ENCODE measurements at regions not wholly inside any gene's neighbourhood (a gene's known extent, or its start where the extent isn't known, plus 50 kb on each side); places are given as distances from the start of the nearest gene placed in this dataset.
"Not testable (repeated sequence)": the region's sequence is repeated elsewhere in the genome, so short reads cannot be mapped to it uniquely, and the experiment has no call there.

- not testable (repeated sequence) for H3K9me3 ChIP-seq (ENCODE audit: control insufficient read depth, insufficient read depth, low read length); H3K36me3 ChIP-seq (ENCODE audit: control insufficient read depth, insufficient read depth, low read length); H3K27me3 ChIP-seq (ENCODE audit: control insufficient read depth, insufficient read depth, low read length); H3K9ac ChIP-seq (ENCODE audit: low read depth, low read length); H3K4me1 ChIP-seq (ENCODE audit: control insufficient read depth, insufficient read depth, low read length); H3K27ac ChIP-seq (ENCODE audit: low read depth, low read length); H3K4me3 ChIP-seq (ENCODE audit: low read depth, low read length)
These were observed 132.8 kb upstream of the STARD13 start for GRCh38 chr13:33418224-33418953.

- not testable (repeated sequence) for H3K9ac ChIP-seq (ENCODE audit: low read depth, low read length); H3K4me3 ChIP-seq (ENCODE audit: low read depth, low read length); H3K27ac ChIP-seq (ENCODE audit: low read depth, low read length); H3K4me1 ChIP-seq (ENCODE audit: control insufficient read depth, insufficient read depth, low read length); H3K36me3 ChIP-seq (ENCODE audit: control insufficient read depth, insufficient read depth, low read length); H3K27me3 ChIP-seq (ENCODE audit: control insufficient read depth, insufficient read depth, low read length); H3K9me3 ChIP-seq (ENCODE audit: control insufficient read depth, insufficient read depth, low read length)
These were observed 134.6 kb upstream of the STARD13 start for GRCh38 chr13:33420117-33420516.

GRCh38 chr13:33426131-33426530, 140.6 kb upstream of the STARD13 start:
- Histone ChIP-seq H3K36me3 (ENCODE audit: control insufficient read depth, insufficient read depth, low read length) (no peaks in the 10 kb centered on the region), H3K4me1 (ENCODE audit: control insufficient read depth, insufficient read depth, low read length) (no peaks in the 10 kb centered on the region), H3K9ac (ENCODE audit: low read depth, low read length) (no peak overlapping the region), H3K27me3 (ENCODE audit: control insufficient read depth, insufficient read depth, low read length) (no peaks in the 10 kb centered on the region), H3K4me3 (ENCODE audit: low read depth, low read length) (no peak overlapping the region), H3K9me3 (ENCODE audit: control insufficient read depth, insufficient read depth, low read length) (no peaks in the 10 kb centered on the region), H3K27ac (ENCODE audit: low read depth, low read length) (no peak overlapping the region)

GRCh38 chr13:33433316-33433715, 147.8 kb upstream of the STARD13 start:
- Histone ChIP-seq H3K9me3 (ENCODE audit: control insufficient read depth, insufficient read depth, low read length) (no peaks in the 10 kb centered on the region), H3K36me3 (ENCODE audit: control insufficient read depth, insufficient read depth, low read length) (no peaks in the 10 kb centered on the region), H3K9ac (ENCODE audit: low read depth, low read length) (no peak overlapping the region), H3K27me3 (ENCODE audit: control insufficient read depth, insufficient read depth, low read length) (no peaks in the 10 kb centered on the region), H3K4me1 (ENCODE audit: control insufficient read depth, insufficient read depth, low read length) (peaks cover 1% of the 10 kb centered on the region; the same call in 1 of the 2 replicates), H3K4me3 (ENCODE audit: low read depth, low read length) (no peak overlapping the region), H3K27ac (ENCODE audit: low read depth, low read length) (no peak overlapping the region)

- no peak overlapping the region for H3K9ac ChIP-seq (ENCODE audit: low read depth, low read length)
- H3K4me3 ChIP-seq (ENCODE audit: low read depth, low read length) = no peak overlapping the region
- no peaks in the 10 kb centered on the region for H3K27me3 ChIP-seq (ENCODE audit: control insufficient read depth, insufficient read depth, low read length)
- H3K9me3 ChIP-seq (ENCODE audit: control insufficient read depth, insufficient read depth, low read length) = no peaks in the 10 kb centered on the region
- no peak overlapping the region for H3K27ac ChIP-seq (ENCODE audit: low read depth, low read length)
- peaks cover 13% of the 10 kb centered on the region for H3K4me1 ChIP-seq (ENCODE audit: control insufficient read depth, insufficient read depth, low read length)
- H3K36me3 ChIP-seq (ENCODE audit: control insufficient read depth, insufficient read depth, low read length) = no peaks in the 10 kb centered on the region
These were observed 149.1 kb upstream of the STARD13 start for GRCh38 chr13:33434676-33435075.

- no peak overlapping the region for H3K4me3 ChIP-seq (ENCODE audit: low read depth, low read length)
- H3K9ac ChIP-seq (ENCODE audit: low read depth, low read length) = no peak overlapping the region
- no peaks in the 10 kb centered on the region for H3K9me3 ChIP-seq (ENCODE audit: control insufficient read depth, insufficient read depth, low read length)
- H3K4me1 ChIP-seq (ENCODE audit: control insufficient read depth, insufficient read depth, low read length) = peaks cover 13% of the 10 kb centered on the region
- H3K27ac ChIP-seq (ENCODE audit: low read depth, low read length) = no peak overlapping the region
- H3K27me3 ChIP-seq (ENCODE audit: control insufficient read depth, insufficient read depth, low read length) = no peaks in the 10 kb centered on the region
- no peaks in the 10 kb centered on the region for H3K36me3 ChIP-seq (ENCODE audit: control insufficient read depth, insufficient read depth, low read length)
These were observed 149.7 kb upstream of the STARD13 start for GRCh38 chr13:33435207-33435606.

- no peaks in the 10 kb centered on the region for H3K27me3 ChIP-seq (ENCODE audit: control insufficient read depth, insufficient read depth, low read length)
- H3K36me3 ChIP-seq (ENCODE audit: control insufficient read depth, insufficient read depth, low read length) = no peaks in the 10 kb centered on the region
- no peaks in the 10 kb centered on the region for H3K9me3 ChIP-seq (ENCODE audit: control insufficient read depth, insufficient read depth, low read length)
- no peak overlapping the region for H3K4me3 ChIP-seq (ENCODE audit: low read depth, low read length)
- peaks cover 13% of the 10 kb centered on the region for H3K4me1 ChIP-seq (ENCODE audit: control insufficient read depth, insufficient read depth, low read length)
- no peak overlapping the region for H3K9ac ChIP-seq (ENCODE audit: low read depth, low read length)
- H3K27ac ChIP-seq (ENCODE audit: low read depth, low read length) = no peak overlapping the region
These were observed 153.4 kb upstream of the STARD13 start for GRCh38 chr13:33438918-33439317.

- no peak overlapping the region for H3K4me3 ChIP-seq (ENCODE audit: low read depth, low read length)
- H3K27me3 ChIP-seq (ENCODE audit: control insufficient read depth, insufficient read depth, low read length) = no peaks in the 10 kb centered on the region
- no peak overlapping the region for H3K27ac ChIP-seq (ENCODE audit: low read depth, low read length)
- no peaks in the 10 kb centered on the region for H3K9me3 ChIP-seq (ENCODE audit: control insufficient read depth, insufficient read depth, low read length)
- no peaks in the 10 kb centered on the region for H3K36me3 ChIP-seq (ENCODE audit: control insufficient read depth, insufficient read depth, low read length)
- no peak overlapping the region for H3K9ac ChIP-seq (ENCODE audit: low read depth, low read length)
- H3K4me1 ChIP-seq (ENCODE audit: control insufficient read depth, insufficient read depth, low read length) = peaks cover 13% of the 10 kb centered on the region
These were observed 155.5 kb upstream of the STARD13 start for GRCh38 chr13:33441015-33441414.

GRCh38 chr13:33445024-33445423, 159.5 kb upstream of the STARD13 start:
- no peak overlapping the region for H3K27ac ChIP-seq (ENCODE audit: low read depth, low read length)
- no peak overlapping the region for H3K9ac ChIP-seq (ENCODE audit: low read depth, low read length)
- H3K4me3 ChIP-seq (ENCODE audit: low read depth, low read length) = no peak overlapping the region
- no peaks in the 10 kb centered on the region for H3K36me3 ChIP-seq (ENCODE audit: control insufficient read depth, insufficient read depth, low read length)
- H3K4me1 ChIP-seq (ENCODE audit: control insufficient read depth, insufficient read depth, low read length) = no peaks in the 10 kb centered on the region
- no peaks in the 10 kb centered on the region for H3K9me3 ChIP-seq (ENCODE audit: control insufficient read depth, insufficient read depth, low read length)
- H3K27me3 ChIP-seq (ENCODE audit: control insufficient read depth, insufficient read depth, low read length) = no peaks in the 10 kb centered on the region

- Histone ChIP-seq H3K9ac (ENCODE audit: low read depth, low read length) (no peak overlapping the region), H3K27ac (ENCODE audit: low read depth, low read length) (no peak overlapping the region), H3K9me3 (ENCODE audit: control insufficient read depth, insufficient read depth, low read length) (no peaks in the 10 kb centered on the region), H3K27me3 (ENCODE audit: control insufficient read depth, insufficient read depth, low read length) (no peaks in the 10 kb centered on the region), H3K4me3 (ENCODE audit: low read depth, low read length) (no peak overlapping the region), H3K4me1 (ENCODE audit: control insufficient read depth, insufficient read depth, low read length) (no peaks in the 10 kb centered on the region), H3K36me3 (ENCODE audit: control insufficient read depth, insufficient read depth, low read length) (no peaks in the 10 kb centered on the region)
These were observed 159.9 kb upstream of the STARD13 start for GRCh38 chr13:33445476-33445875.

- H3K27me3 ChIP-seq (ENCODE audit: control insufficient read depth, insufficient read depth, low read length) = no peaks in the 10 kb centered on the region
- no peaks in the 10 kb centered on the region for H3K36me3 ChIP-seq (ENCODE audit: control insufficient read depth, insufficient read depth, low read length)
- H3K4me3 ChIP-seq (ENCODE audit: low read depth, low read length) = no peak overlapping the region
- H3K9ac ChIP-seq (ENCODE audit: low read depth, low read length) = no peak overlapping the region
- no peak overlapping the region for H3K27ac ChIP-seq (ENCODE audit: low read depth, low read length)
- no peaks in the 10 kb centered on the region for H3K9me3 ChIP-seq (ENCODE audit: control insufficient read depth, insufficient read depth, low read length)
- H3K4me1 ChIP-seq (ENCODE audit: control insufficient read depth, insufficient read depth, low read length) = no peaks in the 10 kb centered on the region
These were observed 161.5 kb upstream of the STARD13 start for GRCh38 chr13:33446821-33447725.

All from HUES48 (cell line).